ENCODE measurements at regions not wholly inside any gene's neighbourhood (a gene's known extent, or its start where the extent isn't known, plus 50 kb on each side); places are given as distances from the start of the nearest gene placed in this dataset.
A peak's percentile ranks its signal among the peaks of the same experiment; 100 is the strongest.

GRCh38 chr22:27507935-27508526, 293.5 kb downstream of the MN1 start:
- no peak for DNase-seq (ENCODE audit: low spot score)

- DNase-seq (ENCODE audit: low spot score), result no peak
Measured at GRCh38 chr22:27509132-27509920, 292.2 kb downstream of the MN1 start.

DNA sequence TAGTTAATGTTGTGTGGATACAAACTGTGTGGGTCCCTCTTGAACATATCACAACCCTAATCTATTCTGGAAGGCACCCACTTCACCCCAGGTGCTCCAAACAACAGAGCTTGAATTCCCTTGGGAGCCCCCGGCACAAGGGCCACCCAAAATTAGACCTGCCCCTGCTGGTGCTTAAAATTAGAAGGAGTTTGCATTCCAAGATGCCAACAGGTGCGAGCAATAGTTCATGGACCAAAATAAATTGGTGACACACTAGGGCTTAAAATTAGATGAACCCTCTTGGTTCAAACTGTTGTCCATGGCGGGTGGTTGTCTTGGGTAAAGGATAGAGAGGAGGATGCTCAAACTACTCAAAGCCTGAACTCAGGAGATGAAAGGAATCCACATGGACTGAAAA, 291.5 kb downstream of the MN1 start:
- peak; percentile 9 for DNase-seq (ENCODE audit: low spot score)

GRCh38 chr22:27512283-27512761, 289.2 kb downstream of the MN1 start:
- DNase-seq (ENCODE audit: low spot score), result no peak

GRCh38 chr22:27513021-27513420, 288.5 kb downstream of the MN1 start:
- DNase-seq (ENCODE audit: low spot score), result no peak

DNA sequence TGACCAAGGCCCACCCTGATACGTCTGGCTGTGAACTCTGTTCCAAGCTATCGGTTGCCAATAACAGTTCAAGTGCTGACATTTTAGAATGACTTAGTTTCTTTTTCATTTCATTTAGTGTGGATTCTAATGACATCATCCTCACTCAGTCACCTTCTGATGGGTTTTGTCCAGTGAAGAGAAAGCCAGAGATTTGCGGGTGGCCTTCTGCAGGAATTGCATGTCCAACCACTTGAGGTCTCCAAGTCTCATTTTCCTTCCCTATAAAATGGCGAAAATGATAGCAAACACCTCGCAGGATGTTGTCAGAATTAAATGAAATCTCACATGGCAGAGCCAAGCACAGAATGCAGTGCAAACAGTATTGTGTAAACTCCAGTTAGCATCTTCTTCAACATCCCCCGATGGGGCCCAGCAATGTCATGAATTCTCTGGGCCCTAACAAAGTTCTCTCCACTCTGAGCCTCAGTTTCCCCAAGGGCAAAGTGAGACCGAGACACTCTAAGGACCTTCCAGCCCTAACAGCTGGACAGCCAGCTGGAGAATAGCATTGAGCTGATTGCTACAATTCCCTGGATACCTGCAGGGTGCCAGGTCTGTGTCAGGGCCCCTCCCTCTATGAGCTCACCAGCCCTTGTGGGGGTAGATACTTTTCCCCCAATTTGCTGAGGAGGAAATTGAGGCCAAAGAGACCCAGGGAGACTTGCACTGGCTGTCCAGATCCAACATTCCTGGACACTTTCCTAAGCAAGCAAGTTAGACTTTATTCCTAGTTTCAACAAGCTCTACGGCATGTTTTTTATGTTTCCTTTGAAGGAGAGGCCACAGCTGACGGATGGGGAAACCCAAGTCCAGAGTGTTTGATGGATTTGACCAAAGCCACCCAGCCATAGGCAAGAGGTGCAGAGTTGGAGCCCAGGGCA, 286.7 kb downstream of the MN1 start:
- no peak for DNase-seq (ENCODE audit: low spot score)

- DNase-seq (ENCODE audit: low spot score), result no peak
Measured at GRCh38 chr22:27517361-27518155, 284.0 kb downstream of the MN1 start.

- no peak for DNase-seq (ENCODE audit: low spot score)
Measured at GRCh38 chr22:27518531-27519340, 282.8 kb downstream of the MN1 start.

GRCh38 chr22:27523711-27524110, 277.8 kb downstream of the MN1 start:
- DNase-seq (ENCODE audit: low spot score), result no peak

GRCh38 chr22:27525711-27526110, 275.8 kb downstream of the MN1 start:
- no peak for DNase-seq (ENCODE audit: low spot score)

DNA sequence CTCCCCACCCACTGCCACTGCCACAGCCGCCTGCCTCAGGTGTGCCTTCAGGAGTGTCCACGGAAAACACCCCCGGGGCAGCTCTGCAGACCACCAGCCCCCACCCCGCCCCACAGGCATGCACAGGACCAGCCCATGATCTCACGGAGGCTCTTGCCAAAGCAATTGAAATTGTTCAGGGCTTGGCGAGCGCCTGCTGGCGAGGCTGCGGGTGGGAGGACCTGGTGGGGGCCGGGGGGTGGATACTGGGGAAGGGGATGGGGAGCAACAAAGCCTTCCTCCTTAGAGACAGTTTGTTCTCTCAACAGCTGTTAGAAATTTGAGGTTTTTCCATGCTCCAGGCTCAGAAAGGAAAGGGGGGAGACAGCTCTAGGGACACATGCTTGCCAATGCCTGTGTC, 274.7 kb downstream of the MN1 start:
- DNase-seq (ENCODE audit: low spot score), result no peak

DNA sequence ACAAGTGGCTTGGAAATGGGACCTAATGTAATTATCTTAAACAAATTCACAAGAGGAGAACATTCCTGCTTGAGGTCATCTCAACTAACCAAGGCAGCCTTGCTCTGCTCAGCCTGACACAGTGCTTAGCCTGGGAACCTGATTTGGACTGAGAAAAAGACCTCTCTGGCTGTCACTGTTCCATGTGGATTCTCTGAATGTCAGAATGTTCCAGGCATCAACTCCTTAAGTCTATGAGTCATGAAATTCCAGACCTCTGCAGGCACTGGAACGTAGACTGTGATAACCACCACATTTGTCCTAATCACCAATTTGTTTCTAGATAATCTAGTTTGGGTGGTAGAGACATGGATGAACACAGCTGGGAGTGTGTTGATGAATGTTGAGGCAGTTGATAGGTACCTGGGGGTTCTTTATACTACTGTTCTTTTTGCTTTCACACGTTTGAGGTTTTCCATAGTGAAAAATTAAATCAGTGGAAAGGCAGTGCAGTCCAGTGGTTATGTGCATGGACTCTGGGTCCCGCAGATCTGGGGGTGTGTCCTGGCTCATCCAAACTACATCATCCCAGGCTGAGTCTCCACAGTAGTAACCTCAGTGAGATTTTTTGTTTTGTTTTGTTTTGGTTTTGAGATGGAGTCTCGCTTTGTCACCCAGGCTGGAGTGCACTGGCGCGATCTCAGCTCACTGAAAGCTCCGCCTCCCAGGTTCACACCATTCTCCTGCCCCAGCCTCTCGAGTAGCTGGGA, 269.6 kb downstream of the MN1 start:
- DNase-seq (ENCODE audit: low spot score), result no peak

- no peak for DNase-seq (ENCODE audit: low spot score)
Measured at GRCh38 chr22:27533105-27533745, 268.3 kb downstream of the MN1 start.

DNA sequence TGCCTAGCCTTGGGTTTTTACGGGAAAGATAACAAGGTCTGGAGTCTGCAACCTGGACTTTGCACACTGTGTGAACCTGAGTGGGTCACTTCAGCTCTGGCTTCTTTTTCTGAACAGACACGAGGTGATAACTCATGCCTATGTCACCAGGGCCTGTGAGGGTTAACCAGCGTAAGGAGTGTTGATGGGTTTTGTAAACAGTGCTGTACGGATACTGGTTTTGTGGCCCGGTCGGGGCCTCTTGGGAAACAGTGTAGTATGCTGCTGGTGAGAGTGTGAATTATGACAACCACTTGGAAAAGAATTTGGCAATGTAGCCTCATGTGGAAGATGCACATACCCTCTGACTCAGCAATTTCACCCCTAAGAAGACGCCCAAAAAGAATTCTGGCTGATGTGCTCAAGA, 266.8 kb downstream of the MN1 start:
- DNase-seq (ENCODE audit: low spot score), result no peak

DNA sequence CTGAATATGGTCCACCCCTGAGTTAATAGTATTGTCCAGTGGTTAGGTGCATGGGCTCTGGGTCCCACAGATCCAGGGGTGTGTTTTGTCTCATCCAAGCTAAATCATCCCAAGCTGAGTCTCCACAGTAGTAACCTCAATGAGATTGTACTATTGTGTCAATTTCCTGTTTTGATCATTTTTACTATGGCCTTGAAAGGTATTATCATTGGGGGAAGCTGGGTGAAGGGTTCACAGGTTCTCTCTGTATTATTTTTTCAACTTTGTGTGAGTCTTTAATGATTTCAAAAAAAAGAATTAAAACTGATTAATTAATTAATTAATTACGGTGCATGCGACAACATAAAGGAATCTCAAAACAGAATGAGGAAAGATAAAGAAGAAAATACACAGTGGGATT, 266.1 kb downstream of the MN1 start:
- DNase-seq (ENCODE audit: low spot score), result no peak

DNA sequence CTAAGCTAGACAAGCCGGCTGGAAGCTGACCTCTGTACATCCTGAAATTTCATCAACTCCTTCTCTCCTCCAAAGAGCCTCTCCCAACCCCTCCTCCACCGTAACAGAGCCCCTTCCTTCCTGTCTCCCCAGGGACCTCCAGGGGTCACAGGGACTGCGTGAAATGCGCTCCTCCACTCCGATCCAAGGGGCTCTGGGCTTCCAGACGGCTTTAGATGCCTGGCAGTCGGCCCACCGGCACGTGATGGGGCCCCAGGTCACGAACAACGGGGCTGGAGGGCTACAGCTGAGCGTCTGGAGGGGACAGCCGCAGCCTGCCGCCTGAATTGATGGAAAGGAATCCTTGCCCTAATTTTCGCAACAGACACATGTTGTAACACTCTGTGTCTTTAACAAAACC, 264.1 kb downstream of the MN1 start:
- no peak for DNase-seq (ENCODE audit: low spot score)

- DNase-seq (ENCODE audit: low spot score), result no peak
Measured at GRCh38 chr22:27538666-27539065, 262.9 kb downstream of the MN1 start.

GRCh38 chr22:27540247-27540646, 261.3 kb downstream of the MN1 start:
- no peak for DNase-seq (ENCODE audit: low spot score)

- DNase-seq (ENCODE audit: low spot score), result no peak
Measured at GRCh38 chr22:27540656-27541396, 260.7 kb downstream of the MN1 start.
